HFFc6 (cell line): ENCODE measurements at regions not wholly inside any gene's neighbourhood (a gene's known extent, or its start where the extent isn't known, plus 50 kb on each side); places are given as distances from the start of the nearest gene placed in this dataset.

Source experiments
- DNase-seq: peaks from one replicate; pipeline ENCODE4 v3.0.0-alpha.2; 2018
- H3K27ac Mint-ChIP-seq: 2 replicates; pipeline ENCODE4 v1.8.0; 2020; ENCODE audit warnings: mild to moderate bottlenecking, mixed read lengths
- H3K27me3 Mint-ChIP-seq: 2 replicates; pipeline ENCODE4 v1.8.0; 2021; ENCODE audit warnings: mild to moderate bottlenecking, moderate library complexity, mixed read lengths; ENCODE audit not compliant: insufficient read depth
- H3K36me3 Mint-ChIP-seq: 2 replicates; pipeline ENCODE4 v1.8.0; 2021; ENCODE audit warnings: low read depth, mixed read lengths
- H3K4me1 Mint-ChIP-seq: 2 replicates; pipeline ENCODE4 v1.8.0; 2020; ENCODE audit warnings: low read depth, mixed read lengths
- H3K4me3 Mint-ChIP-seq: 2 replicates; pipeline ENCODE4 v1.8.0; 2020; ENCODE audit warnings: mild to moderate bottlenecking, moderate library complexity, mixed read lengths
- H3K9me3 Mint-ChIP-seq: 2 replicates; pipeline ENCODE4 v1.8.0; 2020; ENCODE audit warnings: mild to moderate bottlenecking, mixed read lengths
- TF ChIP-seq, protein P1 (sequence below): fragments of 200-600 bp; sonication (generic); IDR thresholded peaks from 2 replicates; pipeline ENCODE4 v1.5.0; 2021; ENCODE audit warnings: antibody characterized with exemption, mild to moderate bottlenecking

DNA sequence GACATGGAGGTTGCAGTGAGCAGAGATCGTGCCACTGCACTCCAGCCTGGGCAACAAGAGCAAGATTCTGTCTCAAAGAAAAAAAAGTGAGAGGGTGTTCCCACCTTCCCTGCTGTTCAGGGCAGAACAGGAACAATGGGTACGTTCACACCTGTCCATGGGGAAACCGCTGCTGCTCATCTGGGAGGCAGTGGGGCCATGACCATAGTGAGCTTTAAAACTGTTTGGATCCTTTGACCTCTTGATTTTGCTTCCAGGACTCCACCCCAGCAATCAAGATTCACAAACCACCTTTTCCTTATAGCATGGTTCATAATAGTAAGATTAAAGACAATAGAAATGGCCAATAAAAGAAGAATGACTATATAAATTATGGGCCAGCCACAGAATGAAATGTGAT lies 209.2 kb downstream of the ARL4C start:
- Mint-ChIP-seq H3K4me3 (no peak overlapping the region), H3K27ac (no peak overlapping the region), H3K4me1 (peaks cover 41% of the 10 kb centered on the region), H3K36me3 (no peaks in the 10 kb centered on the region; the same call in 1 of the 2 replicates), H3K27me3 (peaks cover 9% of the 10 kb centered on the region), H3K9me3 (no peaks in the 10 kb centered on the region)
- no peak for DNase-seq
- TF ChIP-seq, protein P1, sequence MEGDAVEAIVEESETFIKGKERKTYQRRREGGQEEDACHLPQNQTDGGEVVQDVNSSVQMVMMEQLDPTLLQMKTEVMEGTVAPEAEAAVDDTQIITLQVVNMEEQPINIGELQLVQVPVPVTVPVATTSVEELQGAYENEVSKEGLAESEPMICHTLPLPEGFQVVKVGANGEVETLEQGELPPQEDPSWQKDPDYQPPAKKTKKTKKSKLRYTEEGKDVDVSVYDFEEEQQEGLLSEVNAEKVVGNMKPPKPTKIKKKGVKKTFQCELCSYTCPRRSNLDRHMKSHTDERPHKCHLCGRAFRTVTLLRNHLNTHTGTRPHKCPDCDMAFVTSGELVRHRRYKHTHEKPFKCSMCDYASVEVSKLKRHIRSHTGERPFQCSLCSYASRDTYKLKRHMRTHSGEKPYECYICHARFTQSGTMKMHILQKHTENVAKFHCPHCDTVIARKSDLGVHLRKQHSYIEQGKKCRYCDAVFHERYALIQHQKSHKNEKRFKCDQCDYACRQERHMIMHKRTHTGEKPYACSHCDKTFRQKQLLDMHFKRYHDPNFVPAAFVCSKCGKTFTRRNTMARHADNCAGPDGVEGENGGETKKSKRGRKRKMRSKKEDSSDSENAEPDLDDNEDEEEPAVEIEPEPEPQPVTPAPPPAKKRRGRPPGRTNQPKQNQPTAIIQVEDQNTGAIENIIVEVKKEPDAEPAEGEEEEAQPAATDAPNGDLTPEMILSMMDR = no peak

DNA sequence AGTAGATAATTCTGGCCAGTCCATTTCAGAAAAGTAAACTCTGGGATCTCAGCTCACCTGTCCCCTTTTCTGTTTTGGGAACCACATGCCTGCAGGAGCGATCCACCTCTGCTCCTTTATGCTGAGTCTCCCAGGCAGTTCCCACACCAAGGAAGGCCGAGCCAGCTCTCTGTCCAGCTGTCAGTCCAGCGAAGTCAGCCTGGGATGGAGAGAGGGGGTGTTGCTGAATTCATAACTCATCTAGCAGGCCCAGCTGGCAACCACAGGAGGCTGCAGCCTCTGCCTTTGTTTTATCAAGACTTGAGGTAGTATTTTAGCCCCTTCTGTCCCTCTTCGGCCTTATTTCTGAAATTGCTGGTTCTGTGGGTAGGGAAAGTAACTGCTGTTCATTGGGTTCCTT lies 209.9 kb downstream of the ARL4C start:
- DNase-seq = no peak
- H3K4me1 Mint-ChIP-seq = peaks cover 35% of the 10 kb centered on the region

DNA sequence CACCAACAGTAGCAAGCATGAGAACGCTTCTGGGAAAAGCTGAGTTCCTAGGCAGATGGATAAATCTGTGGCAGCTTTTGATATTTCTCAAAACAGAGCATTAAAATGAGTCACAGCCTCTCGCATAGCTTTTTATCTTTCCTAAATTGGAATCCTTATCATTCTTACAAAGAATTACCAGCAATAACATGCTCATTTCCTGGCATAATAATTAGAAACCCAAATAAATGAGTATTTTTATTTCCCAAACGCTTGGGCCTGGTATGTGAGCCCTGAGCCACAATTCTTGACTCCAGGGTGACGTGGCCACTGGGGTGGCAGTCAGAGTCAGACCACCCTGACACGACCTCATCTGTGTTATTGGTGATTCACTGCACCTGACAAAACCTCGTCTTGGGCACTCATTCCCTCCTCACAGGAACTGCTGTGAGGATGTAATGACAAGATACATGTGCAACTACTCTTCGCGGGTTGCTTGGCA lies 210.7 kb downstream of the ARL4C start:
- Mint-ChIP-seq H3K9me3 (no peaks in the 10 kb centered on the region), H3K4me1 (peaks cover 27% of the 10 kb centered on the region), H3K36me3 (peaks cover 4% of the 10 kb centered on the region), H3K27me3 (peaks cover 14% of the 10 kb centered on the region), H3K4me3 (no peak overlapping the region), H3K27ac (no peak overlapping the region)
- no peak for DNase-seq
- TF ChIP-seq, protein P1 = no peak

More for the DNA sequence above, 209.9 kb downstream of the ARL4C start:
- H3K4me3 Mint-ChIP-seq = no peak overlapping the region
- no peak overlapping the region for H3K27ac Mint-ChIP-seq
- H3K36me3 Mint-ChIP-seq = peaks cover 4% of the 10 kb centered on the region
- TF ChIP-seq, protein P1 = no peak
- H3K27me3 Mint-ChIP-seq = peaks cover 13% of the 10 kb centered on the region
- no peaks in the 10 kb centered on the region for H3K9me3 Mint-ChIP-seq

DNA sequence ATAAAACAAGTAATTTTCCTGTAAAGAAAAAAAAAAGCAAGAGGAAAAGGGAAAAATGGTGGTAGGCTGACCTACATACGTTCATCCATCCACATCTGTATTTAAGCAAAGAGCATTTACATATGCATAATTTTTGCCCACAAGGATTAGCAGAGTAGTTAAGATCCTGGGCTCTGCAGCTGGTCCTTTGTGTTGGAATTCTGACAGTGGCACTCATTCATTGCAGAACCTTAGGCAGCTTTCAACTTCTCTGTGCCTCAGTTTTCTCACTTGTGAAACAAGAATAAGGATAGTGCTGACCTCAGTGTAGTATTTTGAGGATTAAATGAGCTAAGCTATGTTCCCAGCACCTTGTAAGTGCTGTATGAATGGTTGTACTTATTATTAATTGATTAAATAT lies 211.3 kb downstream of the ARL4C start:
- TF ChIP-seq, protein P1 = no peak
- Mint-ChIP-seq H3K9me3 (no peaks in the 10 kb centered on the region), H3K27ac (no peak overlapping the region), H3K27me3 (peaks cover 20% of the 10 kb centered on the region), H3K36me3 (peaks cover 4% of the 10 kb centered on the region), H3K4me3 (no peak overlapping the region), H3K4me1 (peaks cover 24% of the 10 kb centered on the region)
- DNase-seq = no peak

DNA sequence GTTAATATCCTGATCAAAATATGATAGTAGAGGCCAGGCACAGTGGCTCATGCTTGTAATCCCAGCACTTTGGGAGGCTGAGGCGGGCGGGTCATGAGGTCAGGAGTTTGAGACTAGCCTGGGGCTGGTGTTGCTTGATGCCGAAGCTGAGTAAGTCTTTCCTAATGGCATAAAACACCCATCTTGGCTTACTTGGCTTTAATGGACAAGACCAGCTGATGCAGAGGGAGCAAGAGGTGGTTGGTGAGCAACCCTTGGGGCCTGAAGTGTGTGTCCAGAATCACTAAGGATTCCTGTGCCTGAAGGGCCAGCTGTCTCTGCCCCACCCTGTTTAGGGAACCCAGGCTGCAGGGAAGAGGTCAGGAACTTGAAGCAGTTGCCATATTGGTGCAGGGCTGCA lies 217.2 kb downstream of the ARL4C start:
- no peak for DNase-seq
- Mint-ChIP-seq H3K4me1 (no peaks in the 10 kb centered on the region), H3K27me3 (peaks cover 28% of the 10 kb centered on the region), H3K36me3 (peaks cover 4% of the 10 kb centered on the region), H3K4me3 (no peak overlapping the region), H3K9me3 (peaks cover 8% of the 10 kb centered on the region; the same call in 1 of the 2 replicates), H3K27ac (no peak overlapping the region)
- TF ChIP-seq, protein P1 = no peak
